ENCODE measurements at regions not wholly inside any gene's neighbourhood (a gene's known extent, or its start where the extent isn't known, plus 50 kb on each side); places are given as distances from the start of the nearest gene placed in this dataset.

GRCh38 chr10:36157486-36157885 is 515.4 kb upstream of the FZD8 start:
- H3K4me3 ChIP-seq (ENCODE audit: control insufficient read depth, low read depth, low read length): no peak overlapping the region
- TF ChIP-seq CTCF (IDR thresholded peaks at IDR 0.05; ENCODE audit: control insufficient read depth, insufficient read depth, low read depth, low read length, missing control alignments): no peak
- DNase-seq (ENCODE audit: low read depth): no peak

- H3K4me3 ChIP-seq (ENCODE audit: control insufficient read depth, low read depth, low read length): no peak overlapping the region
- no peak for TF ChIP-seq CTCF (IDR thresholded peaks at IDR 0.05; ENCODE audit: control insufficient read depth, insufficient read depth, low read depth, low read length, missing control alignments)
- no peak for DNase-seq (ENCODE audit: low read depth)
These were observed 506.1 kb upstream of the FZD8 start for GRCh38 chr10:36148207-36148606.

GRCh38 chr10:36147529-36147928 is 505.4 kb upstream of the FZD8 start:
- DNase-seq (ENCODE audit: low read depth): no peak
- no peak overlapping the region for H3K4me3 ChIP-seq (ENCODE audit: control insufficient read depth, low read depth, low read length)
- no peak for TF ChIP-seq CTCF (IDR thresholded peaks at IDR 0.05; ENCODE audit: control insufficient read depth, insufficient read depth, low read depth, low read length, missing control alignments)

- no peak overlapping the region for H3K4me3 ChIP-seq (ENCODE audit: control insufficient read depth, low read depth, low read length)
- DNase-seq (ENCODE audit: low read depth): no peak
- no peak for TF ChIP-seq CTCF (IDR thresholded peaks at IDR 0.05; ENCODE audit: control insufficient read depth, insufficient read depth, low read depth, low read length, missing control alignments)
These were observed 499.9 kb upstream of the FZD8 start for GRCh38 chr10:36141856-36142560.

GRCh38 chr10:36129051-36129450 is 487.0 kb upstream of the FZD8 start:
- no peak for DNase-seq (ENCODE audit: low read depth)
- no peak for TF ChIP-seq CTCF (IDR thresholded peaks at IDR 0.05; ENCODE audit: control insufficient read depth, insufficient read depth, low read depth, low read length, missing control alignments)
- no peak overlapping the region for H3K4me3 ChIP-seq (ENCODE audit: control insufficient read depth, low read depth, low read length)

- no peak for TF ChIP-seq CTCF (IDR thresholded peaks at IDR 0.05; ENCODE audit: control insufficient read depth, insufficient read depth, low read depth, low read length, missing control alignments)
These were observed 484.0 kb upstream of the FZD8 start for GRCh38 chr10:36126076-36126475.

More at GRCh38 chr10:36126076-36126475, 484.0 kb upstream of the FZD8 start:
- no peak for DNase-seq (ENCODE audit: low read depth)
- no peak overlapping the region for H3K4me3 ChIP-seq (ENCODE audit: control insufficient read depth, low read depth, low read length)
